ENCODE measurements at regions not wholly inside any gene's neighbourhood (a gene's known extent, or its start where the extent isn't known, plus 50 kb on each side); places are given as distances from the start of the nearest gene placed in this dataset.

DNA sequence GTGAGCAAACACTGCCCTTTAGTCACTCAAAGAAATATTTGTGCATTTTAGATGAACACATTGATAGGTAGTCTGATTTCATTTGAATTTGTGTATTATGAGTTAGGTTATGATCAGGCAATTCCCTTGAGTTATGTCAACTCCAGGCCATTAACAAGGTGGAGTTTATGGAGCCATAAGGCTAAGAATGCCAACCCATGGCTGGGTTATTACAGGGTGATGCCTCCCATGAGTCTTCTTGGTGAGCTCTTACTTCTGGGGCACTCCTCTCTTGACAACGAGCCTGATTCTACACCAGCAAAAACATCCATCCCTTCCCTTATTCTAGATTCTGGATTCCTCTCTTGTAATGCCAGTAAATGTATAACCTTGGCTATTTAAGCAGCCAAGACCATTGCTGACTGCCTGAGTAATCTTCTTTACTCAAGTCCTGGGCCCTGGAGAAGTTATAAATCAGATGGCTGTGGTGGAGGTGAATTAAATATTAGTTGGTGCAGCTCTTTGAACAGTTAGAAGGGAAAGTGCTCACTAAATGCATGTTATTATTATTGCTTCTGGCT is 645.7 kb upstream of the TENM4 start:
- no peak for DNase-seq (ENCODE audit: low read depth in 2 of 2)

DNA sequence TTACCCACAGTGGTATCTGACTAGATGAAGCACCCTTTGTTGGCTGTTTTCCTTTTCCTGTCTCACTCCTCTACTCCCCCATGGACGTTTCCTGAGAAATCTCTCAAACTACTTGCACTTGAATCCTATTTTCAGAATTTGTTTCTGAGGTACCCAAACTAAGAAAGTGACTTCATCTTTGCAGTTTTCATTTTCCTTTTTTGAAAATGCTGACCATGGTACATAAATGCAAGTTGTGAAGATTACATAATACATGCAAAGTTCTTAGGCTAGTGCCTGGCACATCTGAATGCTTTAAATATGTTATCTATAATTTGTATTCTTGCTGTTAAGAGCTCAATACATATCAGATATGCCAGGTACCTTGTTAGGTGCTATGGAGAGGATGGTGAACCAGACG is 644.7 kb upstream of the TENM4 start:
- no peak for DNase-seq (ENCODE audit: low read depth in 2 of 2)

DNA sequence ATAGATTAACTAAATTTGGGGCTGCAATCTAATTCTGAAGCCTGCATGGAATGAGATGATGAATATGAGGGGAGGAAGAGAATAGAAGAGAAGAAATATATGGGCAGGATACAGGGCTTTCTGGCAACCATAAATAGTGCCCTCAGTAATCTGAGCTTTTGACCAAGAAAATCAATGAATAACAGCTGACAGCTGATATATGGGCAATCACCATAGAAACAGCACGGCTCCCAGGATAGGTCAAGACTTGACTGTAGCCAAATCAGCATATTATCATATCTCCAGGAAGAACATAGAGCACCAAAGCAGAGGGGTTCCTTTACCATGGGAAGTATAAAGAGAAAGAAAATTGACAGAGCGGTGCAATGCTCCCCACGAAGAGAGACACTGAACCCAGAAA is 643.8 kb upstream of the TENM4 start:
- DNase-seq (ENCODE audit: low read depth in 2 of 2) = no peak

DNA sequence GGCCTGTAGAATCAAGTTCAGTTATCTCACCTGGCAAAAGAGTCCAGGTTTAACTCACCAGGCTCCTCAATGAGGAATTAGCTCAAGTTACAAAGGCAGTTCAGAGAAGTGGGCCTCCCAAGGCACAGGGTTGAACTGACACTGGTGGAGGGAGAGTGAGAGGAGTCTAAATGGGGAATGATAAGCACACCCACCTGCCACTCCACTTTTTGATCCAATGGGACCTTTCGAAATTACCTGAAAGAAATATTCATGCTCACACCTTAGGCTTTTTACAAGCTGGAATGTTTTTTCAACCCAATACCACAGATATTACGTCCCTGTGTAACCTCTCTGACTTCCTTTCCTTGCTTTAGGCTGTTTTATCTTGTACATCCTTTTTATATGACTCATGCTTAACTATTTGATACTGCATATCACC is 642.7 kb upstream of the TENM4 start:
- no peak for DNase-seq (ENCODE audit: low read depth in 2 of 2)

DNA sequence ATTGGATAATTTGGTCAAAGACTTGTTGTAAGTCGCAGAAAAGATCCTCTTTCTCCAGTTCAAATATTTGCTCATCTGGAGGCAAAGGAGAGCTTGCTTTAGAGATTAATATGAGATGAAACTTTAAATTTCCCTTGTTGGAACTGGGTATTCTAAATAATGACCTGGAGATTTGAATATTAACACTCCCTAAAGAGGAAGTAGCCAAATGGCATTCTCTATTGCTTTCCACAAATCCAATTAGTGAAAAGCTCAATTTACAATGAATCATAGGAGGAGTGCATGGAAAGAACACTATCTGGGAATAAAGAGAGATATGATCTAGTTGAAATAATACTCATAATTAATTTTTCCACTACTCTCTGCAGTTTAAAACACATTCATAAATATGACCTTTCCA is 641.6 kb upstream of the TENM4 start:
- DNase-seq (ENCODE audit: low read depth in 2 of 2) = no peak

DNA sequence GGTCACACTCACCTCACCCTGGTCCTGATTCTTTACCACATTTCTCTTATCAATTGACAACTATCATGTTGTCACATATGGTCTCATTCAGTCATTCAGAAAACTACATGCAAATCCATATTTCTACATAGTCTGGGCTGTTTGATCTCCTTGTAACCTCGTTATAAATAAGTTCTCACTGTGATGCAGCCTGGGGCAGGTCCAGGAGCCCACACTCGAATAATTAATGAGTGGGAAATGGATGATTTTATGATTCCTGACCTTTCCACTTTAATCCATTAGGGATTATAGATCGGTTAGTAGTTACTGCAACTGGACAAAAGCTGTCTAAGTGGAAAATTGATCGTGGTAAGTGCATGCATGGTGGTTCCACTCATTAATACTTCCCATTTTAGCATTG is 636.3 kb upstream of the TENM4 start:
- DNase-seq (ENCODE audit: low read depth in 2 of 2) = no peak

DNA sequence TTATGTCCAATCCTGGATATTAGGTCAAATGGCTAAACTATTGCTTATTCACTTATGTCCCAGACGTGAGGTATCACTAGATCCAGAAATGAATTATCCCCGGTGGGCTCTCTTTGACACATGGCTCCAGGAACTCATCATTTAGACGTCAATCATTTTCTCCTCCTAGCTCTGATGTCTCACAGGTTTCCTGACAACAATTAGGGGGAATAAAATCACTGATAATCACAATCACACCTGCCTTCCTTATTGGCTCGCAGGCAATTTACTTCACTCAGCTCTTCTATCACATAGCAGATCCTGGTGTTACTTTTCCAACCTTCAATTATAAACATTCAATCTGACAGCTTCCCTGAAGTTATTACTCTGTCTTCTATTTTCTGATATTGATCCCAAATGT is 634.0 kb upstream of the TENM4 start:
- no peak for DNase-seq (ENCODE audit: low read depth in 2 of 2)

DNA sequence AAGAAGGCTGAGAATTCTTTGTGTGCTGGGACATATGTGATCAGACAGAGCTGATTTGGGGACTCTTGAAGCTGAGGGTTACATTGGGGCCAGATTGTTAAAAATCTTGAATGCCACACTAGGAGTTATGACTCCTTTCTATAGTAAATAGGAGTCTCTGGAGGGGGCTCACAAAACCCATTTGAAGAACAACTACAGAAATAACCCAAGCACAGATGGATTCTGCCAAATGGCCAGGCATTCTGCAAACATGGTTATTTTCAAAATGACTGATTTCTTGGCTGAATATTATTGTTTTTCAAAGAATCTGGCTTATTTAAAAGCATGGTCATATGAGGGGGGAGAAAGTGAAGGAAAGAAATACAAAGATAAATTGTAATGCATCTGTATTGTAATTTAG is 625.5 kb upstream of the TENM4 start:
- no peak for DNase-seq (ENCODE audit: low read depth in 2 of 2)

DNA sequence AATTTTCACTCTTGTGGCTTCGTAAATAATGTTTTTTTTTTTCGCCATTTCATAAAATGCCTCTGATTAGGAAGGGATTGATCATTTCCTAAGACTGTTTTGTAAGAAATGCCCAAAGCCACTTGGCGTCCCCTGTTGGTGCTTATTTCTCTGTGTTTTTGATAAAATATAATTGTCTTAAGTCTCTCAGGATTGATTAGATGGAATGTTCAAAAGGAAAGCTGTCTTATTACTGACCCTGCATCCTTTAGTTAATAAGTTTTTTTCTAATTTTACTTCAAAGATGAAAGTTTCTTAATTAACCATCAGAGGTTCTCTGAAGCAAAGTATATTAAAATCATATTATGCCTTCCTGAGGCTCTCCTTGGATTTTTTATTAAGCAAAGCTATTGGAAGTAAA is 624.3 kb upstream of the TENM4 start:
- no peak for DNase-seq (ENCODE audit: low read depth in 2 of 2)

DNA sequence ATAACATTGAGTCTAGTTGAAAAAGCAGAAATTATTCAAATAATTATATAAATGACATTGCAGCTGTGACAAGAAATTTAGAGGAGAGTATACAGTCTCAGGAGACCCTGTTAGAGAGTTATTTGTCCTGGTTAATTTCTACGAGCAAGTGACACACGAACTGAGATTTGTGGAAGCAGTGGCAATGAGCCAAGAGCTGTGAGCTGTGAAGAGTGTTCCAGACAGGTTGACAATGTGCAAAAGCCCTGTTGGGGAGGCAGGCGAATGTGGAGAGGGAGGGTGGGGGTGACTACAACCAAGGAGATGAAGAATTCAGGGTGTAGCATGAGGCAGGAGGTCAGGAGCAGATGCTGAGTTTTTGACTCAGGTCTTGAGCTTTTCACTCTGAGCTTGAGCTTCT is 620.2 kb upstream of the TENM4 start:
- DNase-seq (ENCODE audit: low read depth in 2 of 2) = no peak

DNA sequence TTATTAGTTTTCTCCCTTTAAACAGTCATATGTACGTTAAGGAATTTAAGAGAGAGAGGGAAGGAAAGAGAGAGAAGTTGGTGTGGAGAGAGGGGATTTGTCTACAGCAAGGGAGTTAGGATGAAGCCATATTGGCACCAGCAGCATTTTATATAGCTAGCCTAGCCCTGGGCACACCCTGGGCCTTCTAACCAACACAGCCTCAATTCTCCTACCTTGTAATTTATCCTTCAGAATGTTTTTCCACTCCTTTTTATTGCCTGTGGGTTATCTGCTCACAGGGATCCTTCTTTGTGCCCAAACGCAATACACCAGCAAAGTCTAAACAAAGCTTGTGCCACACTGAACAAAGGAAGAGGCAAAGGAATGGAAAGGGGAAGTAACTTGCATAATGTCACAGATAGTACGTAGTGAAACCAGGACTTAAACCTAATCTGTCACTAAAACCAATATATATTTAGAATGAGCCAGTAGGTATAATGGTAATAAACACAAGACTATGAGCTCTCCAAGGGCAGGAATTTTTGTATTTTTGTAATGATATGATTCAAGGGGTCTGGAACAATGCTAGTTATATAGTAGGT is 613.8 kb upstream of the TENM4 start:
- no peak for DNase-seq (ENCODE audit: low read depth in 2 of 2)

DNA sequence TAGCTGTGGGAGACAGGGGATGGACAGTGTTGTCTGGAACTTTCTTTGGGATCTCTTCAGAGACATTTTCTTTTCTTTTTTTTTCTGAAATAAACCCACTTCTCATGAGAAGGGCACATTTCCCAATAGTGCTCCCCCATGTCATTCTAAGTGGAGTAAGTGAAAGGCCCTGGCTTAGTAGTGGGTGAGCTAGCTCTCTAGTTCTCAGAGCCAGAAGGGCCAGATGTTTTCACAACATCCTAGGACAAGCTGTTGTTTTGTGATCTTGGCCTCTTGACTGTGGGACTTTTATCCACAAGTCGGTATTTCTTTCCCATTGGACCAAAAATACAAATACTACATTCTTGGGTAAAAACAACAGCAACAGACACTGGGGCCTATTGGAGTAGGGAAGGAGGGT is 607.7 kb upstream of the TENM4 start:
- no peak for DNase-seq (ENCODE audit: low read depth in 2 of 2)

DNA sequence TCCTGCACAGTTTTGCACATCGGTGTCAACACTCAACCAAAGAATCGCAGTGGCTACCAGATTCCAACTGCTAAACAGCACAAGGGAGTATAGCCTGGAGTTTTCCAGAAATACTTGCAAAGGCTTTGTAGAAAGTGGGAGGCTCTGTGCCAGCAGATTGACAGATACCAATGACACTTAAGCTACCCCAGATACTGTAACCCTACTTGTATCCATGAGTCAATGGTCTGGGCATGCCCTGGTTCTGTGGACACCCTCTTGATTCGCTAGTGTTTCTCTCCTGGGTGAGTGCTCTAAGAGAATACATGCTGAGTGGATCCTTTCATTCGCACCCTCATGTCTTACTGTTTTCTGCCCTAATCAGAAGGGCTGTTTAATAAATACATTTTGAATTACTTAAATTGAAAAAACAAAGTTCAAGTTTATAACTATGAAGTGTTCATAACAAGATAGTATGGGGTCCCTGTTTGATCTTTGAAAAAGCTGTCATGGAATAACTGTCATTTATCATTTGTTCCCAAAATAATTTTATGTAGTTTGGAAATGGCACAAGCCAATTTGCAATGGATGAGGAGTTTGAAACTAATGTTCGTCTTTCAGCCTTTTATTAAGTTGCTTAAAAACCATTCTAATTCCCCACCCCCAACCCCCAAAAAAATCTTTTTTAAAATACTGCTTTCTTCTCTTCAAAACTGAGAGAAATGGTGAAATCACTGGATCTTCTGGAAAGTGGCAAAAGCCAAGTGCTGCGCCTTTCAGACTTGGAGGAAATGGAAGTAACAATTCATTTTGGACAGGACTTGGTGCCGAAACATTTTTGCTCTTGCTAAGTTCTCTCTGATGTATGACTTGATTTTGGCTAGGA is 600.5 kb upstream of the TENM4 start:
- DNase-seq (ENCODE audit: low read depth in 2 of 2) = no peak

DNA sequence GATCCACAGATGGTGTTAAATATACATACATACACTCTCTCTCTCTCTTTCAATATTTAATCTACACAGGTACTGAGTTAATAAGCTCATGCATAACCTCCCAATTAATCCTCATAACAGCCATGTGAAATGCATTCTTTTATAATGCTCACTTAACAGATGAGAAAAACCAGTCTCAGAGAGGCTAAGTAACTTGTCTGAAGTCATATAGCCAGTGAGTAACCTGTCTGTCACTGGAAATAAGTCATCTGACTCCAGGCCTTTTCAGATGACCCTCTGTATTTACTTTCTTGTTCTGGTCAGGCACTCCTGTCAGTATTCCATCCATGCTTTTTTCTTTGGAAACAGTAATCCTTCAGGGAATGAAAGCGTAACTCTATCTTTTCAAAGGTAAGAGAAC is 594.0 kb upstream of the TENM4 start:
- DNase-seq (ENCODE audit: low read depth in 2 of 2) = no peak

DNA sequence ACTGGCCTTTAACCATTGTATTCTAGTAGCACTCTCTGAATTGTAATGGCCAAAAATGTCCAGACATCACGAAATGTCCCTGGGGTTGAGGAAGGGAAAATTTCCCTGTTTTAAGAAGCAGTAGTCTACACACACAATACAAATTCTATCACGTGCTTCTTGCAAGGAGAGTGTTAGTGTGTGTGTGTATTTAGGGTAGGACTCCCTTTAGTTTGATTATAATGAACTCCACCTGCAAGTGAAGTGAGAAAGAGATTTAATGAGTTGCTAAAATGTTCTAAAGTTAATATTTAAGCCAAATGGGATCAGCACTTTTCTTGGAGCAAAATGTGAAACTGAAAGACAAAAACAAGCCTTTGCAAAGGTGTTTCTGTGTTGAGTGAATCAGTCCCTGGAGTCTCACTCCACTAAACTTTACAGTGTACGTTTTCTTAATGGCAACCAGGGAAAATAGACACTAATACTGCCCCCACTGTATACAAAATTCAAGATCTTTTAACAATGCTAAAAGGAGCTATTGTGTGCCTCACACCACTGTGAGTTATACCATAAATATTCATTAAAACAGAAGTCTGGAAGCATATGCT is 590.3 kb upstream of the TENM4 start:
- no peak for DNase-seq (ENCODE audit: low read depth in 2 of 2)

DNA sequence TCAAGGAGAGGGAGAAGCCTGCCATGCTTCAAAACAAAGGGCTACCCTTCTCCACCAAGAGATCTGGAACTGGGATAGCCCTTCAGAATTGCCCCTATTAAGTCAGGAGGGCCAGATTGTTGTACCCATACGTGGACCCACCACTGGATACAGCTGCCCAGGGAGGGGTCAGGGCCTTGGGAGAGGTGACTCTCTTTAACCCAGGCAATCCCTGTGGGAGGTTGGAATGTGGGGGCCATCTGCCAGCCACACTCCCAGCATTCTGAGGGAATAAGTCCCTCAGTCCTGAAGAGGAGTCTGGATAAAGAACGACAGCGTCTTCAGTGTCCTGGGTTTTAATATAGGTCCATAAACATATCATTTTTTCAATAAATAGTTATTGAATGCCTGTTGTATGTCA is 588.2 kb upstream of the TENM4 start:
- no peak for DNase-seq (ENCODE audit: low read depth in 2 of 2)

DNA sequence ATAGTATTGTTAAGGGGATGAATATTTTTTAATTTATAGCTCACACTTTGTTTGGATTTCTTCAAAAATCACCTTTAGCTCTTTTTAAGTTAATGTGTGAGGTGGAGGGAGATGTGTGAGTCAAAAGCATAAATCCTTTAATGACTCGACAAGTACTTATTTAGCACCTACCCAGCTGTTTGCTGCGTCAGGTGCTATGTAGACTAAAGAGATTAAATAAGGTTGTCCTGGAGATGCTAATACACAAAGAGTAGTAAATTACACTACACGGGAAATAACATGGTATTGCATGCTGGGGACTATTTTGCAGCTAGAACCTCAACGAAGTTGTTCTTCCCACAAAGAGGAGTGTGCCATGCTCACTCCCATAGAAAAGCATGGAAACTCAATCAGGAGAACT is 583.3 kb upstream of the TENM4 start:
- DNase-seq (ENCODE audit: low read depth in 2 of 2) = no peak

DNA sequence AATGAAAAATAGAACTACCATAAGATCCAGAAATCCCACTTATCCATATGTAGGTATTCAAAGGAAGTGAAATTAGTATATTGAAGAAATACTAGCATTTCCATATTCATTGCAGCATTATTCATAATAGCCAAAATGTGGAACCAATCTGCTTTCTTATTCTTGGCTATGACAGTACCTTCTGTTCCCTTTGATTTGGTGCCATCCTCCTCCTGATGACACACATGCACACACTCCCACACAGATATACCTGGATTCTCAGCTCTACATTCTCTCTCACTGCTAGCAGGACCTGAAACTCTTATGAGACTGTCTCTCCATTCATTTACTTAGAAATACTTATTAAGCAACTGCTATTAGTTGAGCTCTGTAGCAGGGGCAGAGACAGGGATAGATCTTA is 582.6 kb upstream of the TENM4 start:
- DNase-seq (ENCODE audit: low read depth in 2 of 2) = no peak

DNA sequence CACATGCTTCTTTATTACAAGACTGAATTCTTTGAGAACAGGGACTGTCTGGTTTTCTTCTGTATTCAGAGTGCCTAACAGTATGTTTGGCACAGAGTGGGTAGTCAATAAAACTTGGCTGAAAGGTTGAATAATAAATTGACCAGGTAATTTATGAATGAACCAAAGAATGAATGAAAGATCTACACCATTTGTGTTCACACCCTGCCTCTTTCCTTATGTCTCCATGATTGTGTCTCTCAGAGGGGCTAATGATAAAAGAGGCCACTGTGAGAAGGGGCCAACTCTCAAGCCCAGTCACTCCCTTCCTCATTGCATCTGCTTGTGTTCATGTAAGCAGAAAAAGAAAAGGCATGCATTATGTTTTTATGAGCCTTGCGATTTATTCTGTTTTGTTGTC is 569.7 kb upstream of the TENM4 start:
- no peak for DNase-seq (ENCODE audit: low read depth in 2 of 2)

DNA sequence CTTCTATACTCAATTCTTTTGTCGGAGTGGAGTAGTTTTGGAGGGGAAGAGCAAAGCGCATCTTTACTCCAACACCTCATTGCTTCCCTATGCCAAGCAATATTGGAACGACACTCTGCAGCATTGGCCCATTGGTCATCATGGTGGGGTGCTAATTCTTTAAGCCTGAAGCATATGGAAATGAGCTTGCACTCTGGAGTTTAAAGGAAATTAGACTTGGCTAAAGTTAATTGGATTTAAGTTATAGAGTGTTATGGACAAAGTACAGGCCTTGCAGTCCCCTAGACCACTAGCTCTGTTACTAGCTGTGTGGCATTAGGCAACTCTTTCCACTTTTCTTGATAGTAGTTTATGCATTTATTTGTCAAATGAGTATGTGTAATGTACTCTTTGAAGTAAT is 568.3 kb upstream of the TENM4 start:
- no peak for DNase-seq (ENCODE audit: low read depth in 2 of 2)

DNA sequence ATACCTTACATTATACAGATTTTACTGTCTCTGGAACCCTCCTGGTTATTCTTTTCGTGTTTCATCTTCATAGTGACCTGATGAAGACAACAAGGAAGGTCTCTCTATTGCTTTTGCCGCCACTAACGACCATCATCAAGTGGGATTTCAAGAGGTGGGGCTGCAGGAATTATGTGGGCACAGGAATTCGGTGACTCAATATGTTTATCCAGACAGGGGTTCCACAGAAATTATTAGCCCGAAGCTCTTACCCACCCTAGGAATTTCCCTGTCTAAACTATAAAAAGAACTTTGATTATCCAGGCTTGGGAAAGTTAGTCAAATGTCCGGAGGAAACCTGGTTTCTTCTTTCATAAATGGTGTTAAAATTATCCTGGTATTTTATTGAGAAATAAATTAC is 566.8 kb upstream of the TENM4 start:
- no peak for DNase-seq (ENCODE audit: low read depth in 2 of 2)

DNA sequence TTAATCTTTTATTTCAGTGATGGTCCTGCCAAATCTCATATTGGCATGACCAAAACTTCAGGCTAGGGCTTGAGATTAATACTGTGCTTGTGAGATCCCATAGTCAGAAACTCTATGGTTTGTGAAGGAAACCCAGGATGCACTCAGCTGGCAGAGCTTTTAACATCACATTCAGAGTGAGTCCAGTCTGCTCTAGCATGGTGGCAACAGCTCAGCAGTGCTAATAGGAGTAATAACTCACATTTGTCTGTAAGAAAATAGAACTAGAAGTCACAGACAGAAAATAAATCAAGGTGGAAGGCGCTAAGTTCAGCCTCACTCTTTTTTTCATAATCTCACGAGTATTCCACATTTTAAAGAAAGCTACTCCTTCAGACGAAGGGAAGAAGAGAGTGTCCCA is 549.3 kb upstream of the TENM4 start:
- DNase-seq (ENCODE audit: low read depth in 2 of 2) = no peak

DNA sequence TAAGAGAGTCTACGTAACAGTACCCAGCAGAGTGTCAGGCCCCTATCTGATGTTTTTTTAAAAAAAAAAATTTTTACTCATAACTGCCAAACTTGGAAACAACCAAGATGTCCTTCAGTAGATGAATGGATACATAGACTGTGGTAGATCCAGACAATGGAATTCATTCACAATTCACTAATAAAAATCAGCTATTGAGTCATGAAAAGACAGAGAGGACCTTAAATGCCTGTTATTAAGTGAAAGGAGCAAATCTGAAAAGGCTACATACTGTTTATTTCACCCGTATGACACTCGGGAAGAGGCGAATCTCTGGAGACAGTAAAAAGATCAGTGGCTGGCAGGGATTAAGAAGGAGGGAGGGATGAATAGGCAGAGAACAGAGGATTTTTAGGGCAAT is 541.4 kb upstream of the TENM4 start:
- DNase-seq (ENCODE audit: low read depth in 2 of 2) = no peak
